HG03521 (cell line): ENCODE measurements at regions not wholly inside any gene's neighbourhood (a gene's known extent, or its start where the extent isn't known, plus 50 kb on each side); places are given as distances from the start of the nearest gene placed in this dataset.

Experiments
- ATAC-seq: cut with Tn5 transposase; IDR thresholded peaks from one replicate; pipeline ENCODE4 v1.9.1; 2021; ENCODE audit warnings: mild to moderate bottlenecking, moderate library complexity; ENCODE audit not compliant: unreplicated experiment

DNA sequence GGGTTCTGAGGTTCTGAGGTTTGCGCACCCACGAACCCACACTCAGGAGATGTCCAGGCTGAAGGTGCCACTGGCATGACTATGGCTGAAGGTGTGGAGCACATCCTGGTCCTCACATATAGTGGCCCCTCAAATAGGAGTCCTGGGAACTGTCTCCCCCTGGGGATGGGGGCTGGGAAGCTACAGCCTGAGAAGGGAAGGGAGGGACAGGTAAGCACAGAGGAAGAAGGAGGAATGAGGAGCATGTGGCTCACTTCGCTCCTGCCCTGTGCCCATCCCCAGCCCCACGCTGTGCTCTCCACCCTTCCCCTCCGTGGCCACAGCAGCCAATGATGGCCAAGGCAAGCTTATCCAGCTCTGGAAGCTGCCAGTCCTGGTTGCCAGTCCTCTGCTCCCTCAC lies 123.9 kb upstream of the LHX1 start:
- ATAC-seq, result no peak

- no peak for ATAC-seq
Observed at GRCh38 chr17:36813957-36814563, 123.2 kb upstream of the LHX1 start.

- no peak for ATAC-seq
Observed at GRCh38 chr17:36814958-36815357, 122.3 kb upstream of the LHX1 start.

GRCh38 chr17:36816214-36816906 lies 120.9 kb upstream of the LHX1 start:
- ATAC-seq, result no peak

DNA sequence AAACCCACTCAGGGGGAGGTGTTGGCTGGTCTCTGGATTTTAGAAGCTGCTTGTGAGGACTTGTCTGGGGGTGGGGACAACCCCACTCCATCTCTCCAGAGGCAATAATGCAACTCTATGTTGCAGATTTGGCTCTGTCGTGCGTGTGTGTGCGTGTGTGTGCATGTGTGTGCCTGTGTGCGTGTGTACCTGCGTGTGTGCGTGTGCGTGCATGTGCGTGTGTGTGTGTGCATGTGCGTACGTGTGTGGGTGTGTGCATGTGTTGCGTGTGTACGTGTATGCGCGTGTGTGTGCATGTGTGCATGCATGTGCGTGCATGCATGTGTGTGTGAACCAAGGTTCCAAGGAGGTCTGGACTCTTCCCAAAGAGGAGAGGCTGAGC lies 120.4 kb upstream of the LHX1 start:
- ATAC-seq, result no peak

- no peak for ATAC-seq
Observed at GRCh38 chr17:36817483-36818048, 119.7 kb upstream of the LHX1 start.

GRCh38 chr17:36818134-36818825 lies 119.0 kb upstream of the LHX1 start:
- no peak for ATAC-seq

DNA sequence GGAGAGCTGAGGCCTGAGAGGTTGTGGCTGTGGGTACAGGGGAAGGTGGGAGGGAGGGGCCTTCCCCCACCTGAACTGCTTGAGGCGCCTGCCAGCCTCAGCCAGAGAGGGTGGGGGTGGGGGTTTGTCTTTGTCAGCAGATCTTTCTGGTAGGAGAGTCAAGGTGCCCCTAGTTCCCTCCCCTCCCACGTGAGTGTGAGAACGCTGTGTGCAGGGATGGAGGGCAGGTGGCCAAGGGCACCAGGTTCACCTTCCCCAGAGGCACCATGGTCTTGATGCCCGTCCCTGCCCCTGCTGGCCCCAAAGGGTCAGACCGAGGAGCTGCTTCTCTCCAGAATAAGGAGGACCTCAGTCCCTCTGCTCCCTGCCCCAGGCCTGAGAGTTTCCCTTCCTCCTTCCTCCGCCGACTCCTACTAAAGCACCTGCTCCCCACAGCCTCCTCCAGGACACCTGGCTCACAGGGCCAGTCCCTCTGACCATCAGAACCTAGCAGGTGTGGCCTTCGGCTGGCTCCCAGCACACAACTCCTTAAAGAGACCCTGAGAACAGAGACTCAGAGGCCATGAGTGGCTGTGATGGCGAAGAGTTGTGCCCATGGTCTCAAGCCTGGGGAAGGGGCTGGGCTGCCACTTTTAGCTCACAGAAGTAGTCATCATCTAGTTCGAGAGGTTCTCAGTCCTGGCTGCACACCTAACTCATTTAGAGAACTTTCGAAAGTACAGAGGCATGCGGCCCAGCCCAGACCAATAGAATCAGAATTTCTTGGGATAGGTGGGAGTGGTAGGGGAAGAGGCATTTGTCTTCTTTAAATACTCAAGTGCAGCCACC lies 113.2 kb upstream of the LHX1 start:
- no peak for ATAC-seq

DNA sequence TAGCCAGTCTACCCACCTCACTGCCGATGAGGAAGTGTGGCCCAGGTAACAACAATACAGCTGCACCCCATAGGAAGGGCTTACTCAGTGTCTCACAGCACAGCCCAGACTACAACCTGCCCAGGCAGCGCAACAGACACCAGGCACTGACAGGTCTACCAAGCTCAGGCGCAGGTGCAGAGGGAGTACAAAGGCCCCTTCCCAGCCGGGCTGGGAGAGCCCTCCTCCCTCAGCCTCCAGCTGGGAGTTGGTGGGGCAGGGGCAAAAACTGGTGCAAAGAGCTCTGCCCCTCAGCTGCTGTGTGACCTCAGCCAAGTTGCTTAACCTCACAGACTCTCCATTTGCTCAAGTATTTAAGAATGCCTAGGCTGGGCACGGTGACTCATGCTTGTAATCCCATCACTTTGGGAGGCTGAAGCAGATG lies 112.6 kb upstream of the LHX1 start:
- no peak for ATAC-seq

GRCh38 chr17:36825113-36825512 lies 112.2 kb upstream of the LHX1 start:
- no peak for ATAC-seq

DNA sequence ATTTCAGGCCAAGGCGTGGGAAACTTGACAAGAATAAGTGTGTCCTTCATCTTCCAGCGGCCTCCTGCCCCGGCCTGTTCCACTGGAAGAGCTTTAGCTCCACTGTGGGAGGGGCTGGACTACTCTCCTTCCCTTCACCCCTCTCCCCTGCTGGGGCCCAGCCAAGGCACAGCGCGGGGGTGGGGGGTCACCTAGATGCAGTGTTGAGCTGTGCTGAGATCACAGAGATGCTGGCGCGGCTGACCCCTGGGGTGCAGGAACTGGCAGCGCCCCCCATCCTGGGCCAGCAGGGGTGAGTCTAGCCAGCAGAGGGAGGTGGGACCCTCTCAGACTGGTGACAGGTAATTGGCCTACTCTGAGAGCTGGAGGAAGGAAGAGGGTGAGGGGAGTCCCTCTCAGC lies 111.8 kb upstream of the LHX1 start:
- ATAC-seq, result no peak

DNA sequence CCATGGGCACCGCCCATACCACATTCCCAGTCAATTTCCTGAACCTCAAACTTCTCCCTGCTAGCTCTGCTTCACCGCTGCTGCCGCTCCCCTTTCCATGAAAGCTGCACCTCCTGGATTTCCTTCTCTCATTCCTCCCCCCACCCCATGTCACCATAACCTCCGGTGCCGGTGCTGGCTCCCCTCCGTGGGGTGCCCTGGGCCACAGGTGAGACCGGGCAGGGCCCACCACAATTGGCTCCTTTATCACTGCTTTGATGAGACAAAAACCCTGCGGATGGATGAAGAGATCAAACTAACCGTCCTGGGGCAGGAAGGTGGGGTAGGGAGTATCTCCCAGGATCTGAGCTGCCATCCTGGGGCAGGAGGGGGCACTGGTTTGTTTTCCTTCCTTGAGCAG lies 111.3 kb upstream of the LHX1 start:
- ATAC-seq, result no peak

GRCh38 chr17:36827081-36827480 lies 110.2 kb upstream of the LHX1 start:
- ATAC-seq, result no peak

DNA sequence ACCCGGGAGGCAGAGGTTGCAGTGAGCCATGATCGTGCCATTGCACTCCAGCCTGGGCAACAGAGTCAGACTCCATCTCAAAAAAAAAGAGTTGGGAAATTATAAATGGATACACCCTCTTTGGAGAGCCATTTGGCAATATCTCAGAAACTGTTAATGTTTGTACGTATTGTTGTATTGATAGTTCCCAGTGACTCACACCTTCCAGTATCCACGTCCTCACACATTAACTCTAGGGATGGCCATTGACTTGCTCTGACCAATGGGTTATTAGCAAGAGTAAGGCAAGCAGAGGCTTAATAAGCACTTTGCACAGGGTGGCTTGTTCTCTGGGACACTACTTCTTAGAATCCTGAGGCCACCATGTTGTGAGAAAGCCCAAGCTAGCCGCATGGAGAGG lies 107.6 kb upstream of the LHX1 start:
- no peak for ATAC-seq

- no peak for ATAC-seq
Observed at GRCh38 chr17:36833279-36833678, 104.0 kb upstream of the LHX1 start.

- ATAC-seq, result no peak
Observed at GRCh38 chr17:36835036-36835435, 102.2 kb upstream of the LHX1 start.

- no peak for ATAC-seq
Observed at GRCh38 chr17:36837195-36837938, 99.9 kb upstream of the LHX1 start.

DNA sequence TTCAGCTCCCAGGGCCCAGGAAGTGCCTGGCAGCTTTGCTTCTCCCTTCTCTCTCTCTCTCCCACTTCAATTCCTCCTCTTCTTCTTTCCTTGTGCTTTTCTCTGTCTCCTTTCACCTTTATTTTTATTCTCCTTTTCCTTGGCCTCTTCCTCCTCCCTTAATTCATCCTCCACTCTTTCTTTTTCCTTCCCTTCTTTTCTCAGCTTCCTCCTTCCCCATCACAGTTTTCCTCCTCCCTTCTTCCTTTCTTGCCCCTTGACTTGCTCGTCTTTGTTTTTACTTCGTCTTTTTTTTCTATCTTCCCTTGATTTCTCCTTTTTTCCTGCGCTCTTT lies 99.4 kb upstream of the LHX1 start:
- ATAC-seq, result no peak

DNA sequence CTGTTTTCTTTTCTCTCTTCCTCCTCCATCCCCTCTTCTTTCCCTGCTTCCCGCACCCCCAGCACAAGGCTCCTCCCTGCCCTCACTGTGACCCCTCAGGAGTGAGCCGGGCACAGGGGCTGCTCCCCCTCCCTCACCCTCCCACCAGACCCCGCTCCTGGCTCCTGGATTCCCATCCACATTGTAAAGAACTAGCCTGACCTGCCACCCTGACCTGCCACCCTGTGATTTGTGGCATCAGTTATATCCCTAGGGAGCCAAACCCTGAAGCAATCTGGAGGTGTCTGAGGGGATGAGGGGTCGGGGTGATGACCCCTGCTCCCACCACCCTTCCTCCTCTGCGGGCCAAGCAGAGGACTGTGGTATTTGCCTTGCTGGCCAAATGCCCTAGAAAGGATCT lies 98.0 kb upstream of the LHX1 start:
- ATAC-seq, result no peak

DNA sequence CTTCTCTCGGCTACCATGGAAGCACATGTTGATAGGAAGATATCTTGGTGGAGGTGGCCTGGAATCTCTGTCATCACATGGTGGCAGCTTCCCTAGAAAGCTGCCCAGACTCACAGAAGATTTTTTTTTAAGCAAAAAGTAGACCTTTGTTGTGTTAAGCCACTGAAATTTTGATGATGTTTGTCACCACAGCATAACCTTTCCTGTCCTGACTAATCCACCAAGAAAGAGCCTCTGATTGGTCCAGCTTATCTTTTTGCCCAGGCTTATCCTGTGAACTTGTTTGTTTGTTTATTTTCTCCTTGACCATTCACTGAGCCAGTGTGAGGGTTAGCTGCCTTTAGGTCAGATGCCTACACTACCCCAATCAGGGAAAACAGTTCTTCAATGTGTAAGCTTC lies 96.5 kb upstream of the LHX1 start:
- no peak for ATAC-seq
